Keratinocyte (primary cell): ENCODE measurements at regions not wholly inside any gene's neighbourhood (a gene's known extent, or its start where the extent isn't known, plus 50 kb on each side); places are given as distances from the start of the nearest gene placed in this dataset.

Experiments used
- DNase-seq: peaks from one replicate; pipeline ENCODE4 v3.0.0-alpha.2; 2011; ENCODE audit warnings: low read depth, missing footprints, low spot score
- FAIRE-seq: peaks from 2 replicates; lab custom pipeline; 2011; peaks lifted over from hg19 to GRCh38; lab: Jason Lieb, UNC
- H2AFZ ChIP-seq: 2 replicates; pipeline ENCODE4 v1.6.0; 2012; ENCODE audit warnings: low read length, control low read depth, inconsistent platforms; ENCODE audit not compliant: control insufficient read depth
- H3K27ac ChIP-seq: 2 replicates; pipeline ENCODE4 v1.5.1; 2011; ENCODE audit warnings: low read length; ENCODE audit not compliant: control insufficient read depth, insufficient read depth
- H3K27me3 ChIP-seq: 3 replicates; pipeline ENCODE4 v1.6.0; 2011; ENCODE audit warnings: low read length; ENCODE audit not compliant: control insufficient read depth, insufficient read depth; ENCODE audit errors: extremely low read depth
- H3K36me3 ChIP-seq, 2 experiments: 2 replicates in 1 of 2; 3 replicates in 1 of 2; pipeline ENCODE4 v1.5.1; 2011; ENCODE audit warnings: low read length in 2 of 2, mild to moderate bottlenecking in 1 of 2; ENCODE audit not compliant: control insufficient read depth in 2 of 2, insufficient read depth in 2 of 2; ENCODE audit errors: extremely low read depth in 1 of 2
- H3K4me1 ChIP-seq: 3 replicates; pipeline ENCODE4 v1.5.1; 2011; ENCODE audit warnings: low read length; ENCODE audit not compliant: control insufficient read depth, insufficient read depth; ENCODE audit errors: extremely low read depth
- H3K4me2 ChIP-seq: 3 replicates; pipeline ENCODE4 v1.6.0; 2011; ENCODE audit warnings: low read depth, low read length; ENCODE audit not compliant: control insufficient read depth, insufficient read depth; ENCODE audit errors: extremely low read depth
- H3K4me3 ChIP-seq, 3 experiments: fragments of 200-600 bp in 1 of 3; sonication (generic) in 1 of 3; 2 replicates in 2 of 3; 3 replicates in 1 of 3; pipeline ENCODE4 v1.5.1; 2011 to 2016; ENCODE audit warnings: low read length in 3 of 3, mild to moderate bottlenecking in 3 of 3, control low read depth in 2 of 3, inconsistent platforms in 1 of 3, low read depth in 1 of 3, mixed read lengths in 1 of 3, mixed run types in 1 of 3, moderate library complexity in 1 of 3; ENCODE audit not compliant: control insufficient read depth in 2 of 3, insufficient read depth in 2 of 3; ENCODE audit errors: extremely low read depth in 1 of 3
- H3K79me2 ChIP-seq: 2 replicates; pipeline ENCODE4 v1.6.0; 2012; ENCODE audit warnings: low read length; ENCODE audit not compliant: control insufficient read depth, insufficient read depth
- H3K9ac ChIP-seq: 3 replicates; pipeline ENCODE4 v1.6.0; 2011; ENCODE audit warnings: low read length; ENCODE audit not compliant: control insufficient read depth, insufficient read depth; ENCODE audit errors: extremely low read depth
- H3K9me1 ChIP-seq: 3 replicates; pipeline ENCODE4 v1.6.0; 2011; ENCODE audit warnings: low read length; ENCODE audit not compliant: control insufficient read depth, insufficient read depth; ENCODE audit errors: extremely low read depth
- H3K9me3 ChIP-seq: 2 replicates; pipeline ENCODE4 v1.5.1; 2012; ENCODE audit warnings: low read depth, low read length; ENCODE audit not compliant: control insufficient read depth
- H4K20me1 ChIP-seq: 3 replicates; pipeline ENCODE4 v1.6.0; 2011; ENCODE audit warnings: low read length; ENCODE audit not compliant: control insufficient read depth, insufficient read depth; ENCODE audit errors: extremely low read depth
- EZH2 ChIP-seq: IDR thresholded peaks from one replicate; pipeline ENCODE4 v1.6.1; 2012; ENCODE audit warnings: inconsistent platforms, mild to moderate bottlenecking, low read length, moderate library complexity
- dilution Hi-C: fragments of 300-500 bp; cut with MboI; formaldehyde crosslinking; loops from one replicate; pipeline ENCODE4 v1.7.0; 2020; ENCODE audit warnings: low sequenced_read_pairs; ENCODE audit not compliant: extremely low pct_ligation_motif_present
- TF ChIP-seq, protein P1 (sequence below), 3 experiments: IDR thresholded peaks in 1 of 3; conservative IDR thresholded peaks in 1 of 3; optimal IDR thresholded peaks in 1 of 3; 2 replicates in 2 of 3; 3 replicates in 1 of 3; pipeline versions ENCODE3 to v1.5.1; 2011; ENCODE audit warnings: low read length in 3 of 3, mild to moderate bottlenecking in 3 of 3, moderate library complexity in 2 of 3, control low read depth in 1 of 3, inconsistent platforms in 1 of 3; ENCODE audit not compliant: insufficient read depth in 2 of 3; ENCODE audit errors: extremely low read depth in 1 of 3

DNA sequence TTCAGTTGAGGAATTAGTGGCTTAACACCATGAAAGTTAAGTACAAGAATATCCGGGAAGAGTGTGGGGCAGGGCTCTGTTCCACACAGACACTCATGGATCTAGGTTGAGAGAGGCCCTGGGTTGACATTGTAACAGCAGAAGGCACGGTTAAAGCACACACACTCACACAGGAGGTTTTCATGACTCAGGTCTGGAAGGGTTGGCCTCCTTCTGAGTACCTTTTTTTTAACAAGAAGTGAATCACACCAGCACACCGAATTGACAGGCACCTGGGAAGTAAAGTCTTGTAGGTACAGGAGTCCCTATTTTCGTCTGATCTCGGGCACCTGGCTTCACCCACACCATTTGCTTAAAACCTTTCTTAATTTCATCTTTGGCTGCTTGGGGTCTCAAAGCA, 509.4 kb upstream of the ADARB2 start:
- Histone ChIP-seq H3K4me2 (no peak overlapping the region), H3K9me1 (no peaks in the 10 kb centered on the region), H2AFZ (no peak overlapping the region), H3K36me3 (no peaks in the 10 kb centered on the region), H3K9ac (no peak overlapping the region), H3K27me3 (no peaks in the 10 kb centered on the region), H3K4me1 (no peaks in the 10 kb centered on the region), H3K79me2 (no peaks in the 10 kb centered on the region), H3K4me3 (no peak overlapping the region), H4K20me1 (no peaks in the 10 kb centered on the region), H3K27ac (no peak overlapping the region), H3K9me3 (no peaks in the 10 kb centered on the region)
- dilution Hi-C loops: no loop called here
- no peak for FAIRE-seq
- TF ChIP-seq, protein P1, sequence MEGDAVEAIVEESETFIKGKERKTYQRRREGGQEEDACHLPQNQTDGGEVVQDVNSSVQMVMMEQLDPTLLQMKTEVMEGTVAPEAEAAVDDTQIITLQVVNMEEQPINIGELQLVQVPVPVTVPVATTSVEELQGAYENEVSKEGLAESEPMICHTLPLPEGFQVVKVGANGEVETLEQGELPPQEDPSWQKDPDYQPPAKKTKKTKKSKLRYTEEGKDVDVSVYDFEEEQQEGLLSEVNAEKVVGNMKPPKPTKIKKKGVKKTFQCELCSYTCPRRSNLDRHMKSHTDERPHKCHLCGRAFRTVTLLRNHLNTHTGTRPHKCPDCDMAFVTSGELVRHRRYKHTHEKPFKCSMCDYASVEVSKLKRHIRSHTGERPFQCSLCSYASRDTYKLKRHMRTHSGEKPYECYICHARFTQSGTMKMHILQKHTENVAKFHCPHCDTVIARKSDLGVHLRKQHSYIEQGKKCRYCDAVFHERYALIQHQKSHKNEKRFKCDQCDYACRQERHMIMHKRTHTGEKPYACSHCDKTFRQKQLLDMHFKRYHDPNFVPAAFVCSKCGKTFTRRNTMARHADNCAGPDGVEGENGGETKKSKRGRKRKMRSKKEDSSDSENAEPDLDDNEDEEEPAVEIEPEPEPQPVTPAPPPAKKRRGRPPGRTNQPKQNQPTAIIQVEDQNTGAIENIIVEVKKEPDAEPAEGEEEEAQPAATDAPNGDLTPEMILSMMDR (optimal IDR thresholded peaks at IDR 0.05 in 1 of 3, IDR thresholded peaks at IDR 0.05 in 1 of 3, conservative IDR thresholded peaks at IDR 0.05 in 1 of 3; ENCODE audit: extremely low read depth in 1 of 3, insufficient read depth in 2 of 3, low read length in 3 of 3): no peak
- TF ChIP-seq EZH2: no peak
- no peak for DNase-seq

DNA sequence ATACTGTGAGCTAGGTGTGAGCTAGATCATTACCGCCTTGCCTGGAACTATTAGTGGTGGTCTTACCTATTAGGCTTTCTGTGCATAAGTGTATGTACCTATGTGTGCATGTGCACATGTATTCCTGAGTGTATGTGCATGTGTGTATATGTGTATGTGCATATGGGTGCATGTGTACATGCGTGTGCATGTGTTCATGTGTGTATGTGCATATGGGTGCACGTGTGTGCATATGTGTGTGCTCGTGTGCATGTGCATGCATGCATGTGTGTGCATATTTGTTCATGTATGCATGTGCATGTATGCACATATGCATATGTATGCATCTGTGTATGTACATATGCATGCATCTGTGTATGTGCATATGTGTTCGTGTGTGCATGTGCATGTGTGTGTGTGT, 508.3 kb upstream of the ADARB2 start:
- no peaks in the 10 kb centered on the region for H3K36me3 ChIP-seq
- no peak for FAIRE-seq
- dilution Hi-C loops: no loop called here
- no peak overlapping the region for H2AFZ ChIP-seq
- H3K27me3 ChIP-seq: no peaks in the 10 kb centered on the region
- H3K9ac ChIP-seq: no peak overlapping the region
- no peak overlapping the region for H3K4me3 ChIP-seq
- no peaks in the 10 kb centered on the region for H3K4me1 ChIP-seq
- TF ChIP-seq, protein P1 (optimal IDR thresholded peaks at IDR 0.05 in 1 of 3, IDR thresholded peaks at IDR 0.05 in 1 of 3, conservative IDR thresholded peaks at IDR 0.05 in 1 of 3; ENCODE audit: extremely low read depth in 1 of 3, insufficient read depth in 2 of 3, low read length in 3 of 3): no peak
- TF ChIP-seq EZH2: no peak
- no peaks in the 10 kb centered on the region for H4K20me1 ChIP-seq
- no peaks in the 10 kb centered on the region for H3K79me2 ChIP-seq
- H3K9me1 ChIP-seq: no peaks in the 10 kb centered on the region
- DNase-seq: no peak
- no peak overlapping the region for H3K27ac ChIP-seq
- no peak overlapping the region for H3K4me2 ChIP-seq
- no peaks in the 10 kb centered on the region for H3K9me3 ChIP-seq
